ENCODE measurements at regions not wholly inside any gene's neighbourhood (a gene's known extent, or its start where the extent isn't known, plus 50 kb on each side); places are given as distances from the start of the nearest gene placed in this dataset.

DNA sequence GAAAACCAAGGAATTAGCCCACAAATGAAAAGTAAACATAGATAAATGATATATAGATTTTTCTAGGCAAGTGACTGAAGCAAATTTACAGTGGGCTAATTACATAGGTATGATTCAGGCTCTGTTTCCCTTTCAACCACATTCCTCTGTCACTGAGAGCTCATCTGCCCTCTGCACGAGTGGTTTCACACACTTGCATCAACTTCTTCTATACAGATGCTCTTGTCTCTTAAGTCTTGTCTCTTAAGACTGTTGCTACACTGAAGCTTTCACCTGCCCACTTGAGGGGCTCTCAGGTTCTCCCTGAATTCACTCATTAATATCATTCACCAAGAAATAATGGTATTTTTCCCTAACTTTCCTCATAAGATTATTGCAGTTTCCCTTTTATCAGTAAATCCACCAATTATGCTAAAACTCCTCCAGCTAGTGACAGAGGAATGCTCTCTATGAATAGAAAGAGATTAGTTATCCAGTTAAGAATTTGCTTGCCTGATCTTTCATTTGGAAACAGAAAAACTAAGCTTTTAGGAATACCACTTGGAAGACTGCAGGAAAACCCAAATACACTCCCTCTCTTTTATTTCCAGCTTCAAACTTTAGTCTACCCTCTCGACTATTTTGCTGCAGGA is 95.7 kb downstream of the ELAPOR2 start:
- DNase-seq (ENCODE audit: low read depth) (no peak), FAIRE-seq (no peak)
- H3K36me3 ChIP-seq (ENCODE audit: control insufficient read depth, insufficient read depth, low read length), result no peaks in the 10 kb centered on the region
- TF ChIP-seq, protein P1, sequence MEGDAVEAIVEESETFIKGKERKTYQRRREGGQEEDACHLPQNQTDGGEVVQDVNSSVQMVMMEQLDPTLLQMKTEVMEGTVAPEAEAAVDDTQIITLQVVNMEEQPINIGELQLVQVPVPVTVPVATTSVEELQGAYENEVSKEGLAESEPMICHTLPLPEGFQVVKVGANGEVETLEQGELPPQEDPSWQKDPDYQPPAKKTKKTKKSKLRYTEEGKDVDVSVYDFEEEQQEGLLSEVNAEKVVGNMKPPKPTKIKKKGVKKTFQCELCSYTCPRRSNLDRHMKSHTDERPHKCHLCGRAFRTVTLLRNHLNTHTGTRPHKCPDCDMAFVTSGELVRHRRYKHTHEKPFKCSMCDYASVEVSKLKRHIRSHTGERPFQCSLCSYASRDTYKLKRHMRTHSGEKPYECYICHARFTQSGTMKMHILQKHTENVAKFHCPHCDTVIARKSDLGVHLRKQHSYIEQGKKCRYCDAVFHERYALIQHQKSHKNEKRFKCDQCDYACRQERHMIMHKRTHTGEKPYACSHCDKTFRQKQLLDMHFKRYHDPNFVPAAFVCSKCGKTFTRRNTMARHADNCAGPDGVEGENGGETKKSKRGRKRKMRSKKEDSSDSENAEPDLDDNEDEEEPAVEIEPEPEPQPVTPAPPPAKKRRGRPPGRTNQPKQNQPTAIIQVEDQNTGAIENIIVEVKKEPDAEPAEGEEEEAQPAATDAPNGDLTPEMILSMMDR (IDR thresholded peaks at IDR 0.05; ENCODE audit: insufficient read depth, low read length, severe bottlenecking), result no peak
- no peak overlapping the region for H3K4me3 ChIP-seq (ENCODE audit: low read depth, low read length)
- no peaks in the 10 kb centered on the region for H3K27me3 ChIP-seq (ENCODE audit: control insufficient read depth, insufficient read depth, low read length)

DNA sequence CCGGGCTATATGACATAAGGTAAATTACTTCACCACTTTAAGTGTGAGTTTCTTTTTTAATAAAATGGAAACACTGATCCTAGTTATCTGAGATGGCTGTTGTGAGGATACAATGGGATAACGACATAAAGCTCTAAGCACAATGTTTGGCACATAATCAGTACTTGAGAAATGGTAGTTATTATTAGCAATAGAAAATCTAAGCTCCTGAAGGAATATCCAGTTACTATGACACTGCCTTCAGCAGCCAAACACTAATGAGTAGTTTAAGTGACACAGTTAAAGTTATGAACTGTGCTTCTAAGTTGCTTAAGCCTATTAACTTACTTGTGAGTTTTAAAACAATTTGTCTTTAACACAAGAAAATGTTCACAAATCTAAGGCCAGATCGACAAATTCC is 96.8 kb downstream of the ELAPOR2 start:
- TF ChIP-seq, protein P1 (IDR thresholded peaks at IDR 0.05; ENCODE audit: insufficient read depth, low read length, severe bottlenecking), result no peak
- no peaks in the 10 kb centered on the region for H3K27me3 ChIP-seq (ENCODE audit: control insufficient read depth, insufficient read depth, low read length)
- DNase-seq (ENCODE audit: low read depth) (no peak), FAIRE-seq (no peak)
- no peak overlapping the region for H3K4me3 ChIP-seq (ENCODE audit: low read depth, low read length)
- H3K36me3 ChIP-seq (ENCODE audit: control insufficient read depth, insufficient read depth, low read length), result no peaks in the 10 kb centered on the region

DNA sequence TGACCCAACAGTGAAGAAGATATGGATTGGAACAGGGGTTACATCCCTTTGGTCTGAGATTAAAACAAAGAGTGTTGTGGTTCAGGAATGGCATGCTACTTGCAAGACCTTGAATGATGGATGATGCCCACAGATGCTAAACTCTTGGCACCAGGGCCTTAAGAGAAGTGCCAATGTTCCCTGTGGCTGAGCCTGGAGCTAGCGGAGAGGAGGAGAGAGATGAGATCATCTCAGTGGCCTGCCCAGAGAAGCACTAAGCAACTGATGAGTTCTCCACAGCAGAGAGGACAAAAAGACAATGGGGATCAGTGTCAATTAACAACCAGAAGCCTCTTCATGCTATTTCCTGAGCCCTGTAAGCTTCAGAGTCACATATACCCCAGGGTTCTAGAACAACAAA is 97.8 kb downstream of the ELAPOR2 start:
- TF ChIP-seq, protein P1 (IDR thresholded peaks at IDR 0.05; ENCODE audit: insufficient read depth, low read length, severe bottlenecking), result no peak
- Histone ChIP-seq H3K36me3 (ENCODE audit: control insufficient read depth, insufficient read depth, low read length) (no peaks in the 10 kb centered on the region), H3K4me3 (ENCODE audit: low read depth, low read length) (no peak overlapping the region), H3K27me3 (ENCODE audit: control insufficient read depth, insufficient read depth, low read length) (no peaks in the 10 kb centered on the region)
- FAIRE-seq, result no peak
- DNase-seq (ENCODE audit: low read depth), result no peak

DNA sequence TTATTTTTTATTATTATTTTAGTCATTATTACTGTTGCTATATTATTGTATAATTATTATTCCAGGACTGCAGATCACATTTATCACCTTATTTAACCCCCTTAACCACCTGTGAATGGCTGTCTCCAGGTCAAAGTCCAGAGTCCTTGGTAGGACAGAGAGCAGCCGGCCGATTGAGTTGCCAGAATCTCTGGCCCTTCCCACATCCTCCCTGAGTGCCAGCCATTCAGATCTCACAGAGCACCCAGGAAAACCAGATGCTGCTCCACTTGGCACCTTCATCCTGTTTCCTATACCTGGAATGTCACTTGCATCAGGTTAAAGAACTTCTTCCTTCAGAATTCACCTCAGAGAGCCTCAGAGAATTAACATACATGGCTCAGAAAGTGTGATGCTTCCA is 101.1 kb downstream of the ELAPOR2 start:
- Histone ChIP-seq H3K36me3 (ENCODE audit: control insufficient read depth, insufficient read depth, low read length) (no peaks in the 10 kb centered on the region), H3K4me3 (ENCODE audit: low read depth, low read length) (no peak overlapping the region), H3K27me3 (ENCODE audit: control insufficient read depth, insufficient read depth, low read length) (no peaks in the 10 kb centered on the region)
- no peak for FAIRE-seq
- TF ChIP-seq, protein P1 (IDR thresholded peaks at IDR 0.05; ENCODE audit: insufficient read depth, low read length, severe bottlenecking), result no peak
- no peak for DNase-seq (ENCODE audit: low read depth)

DNA sequence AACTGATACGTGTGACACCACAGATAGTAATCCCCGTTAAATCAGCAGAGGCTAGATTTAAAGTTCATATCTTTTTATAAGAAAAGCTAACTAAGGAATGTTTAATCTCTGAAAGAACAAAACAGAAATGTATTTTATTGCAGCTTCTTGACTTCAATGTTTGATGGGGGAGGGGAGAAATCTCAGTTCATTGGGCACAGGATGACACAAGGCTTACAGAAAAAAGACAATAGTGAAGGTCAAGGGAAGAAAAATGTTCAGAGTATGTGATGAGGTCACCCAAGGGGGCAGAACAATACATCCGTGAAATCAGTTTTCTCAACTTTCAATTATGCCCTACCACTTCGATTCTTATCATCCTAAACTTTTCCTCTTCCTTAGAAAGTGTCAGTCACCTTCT is 102.9 kb downstream of the ELAPOR2 start:
- TF ChIP-seq, protein P1 (IDR thresholded peaks at IDR 0.05; ENCODE audit: insufficient read depth, low read length, severe bottlenecking), result no peak
- no peaks in the 10 kb centered on the region for H3K36me3 ChIP-seq (ENCODE audit: control insufficient read depth, insufficient read depth, low read length)
- no peaks in the 10 kb centered on the region for H3K27me3 ChIP-seq (ENCODE audit: control insufficient read depth, insufficient read depth, low read length)
- DNase-seq (ENCODE audit: low read depth) (no peak), FAIRE-seq (no peak)
- no peak overlapping the region for H3K4me3 ChIP-seq (ENCODE audit: low read depth, low read length)

DNA sequence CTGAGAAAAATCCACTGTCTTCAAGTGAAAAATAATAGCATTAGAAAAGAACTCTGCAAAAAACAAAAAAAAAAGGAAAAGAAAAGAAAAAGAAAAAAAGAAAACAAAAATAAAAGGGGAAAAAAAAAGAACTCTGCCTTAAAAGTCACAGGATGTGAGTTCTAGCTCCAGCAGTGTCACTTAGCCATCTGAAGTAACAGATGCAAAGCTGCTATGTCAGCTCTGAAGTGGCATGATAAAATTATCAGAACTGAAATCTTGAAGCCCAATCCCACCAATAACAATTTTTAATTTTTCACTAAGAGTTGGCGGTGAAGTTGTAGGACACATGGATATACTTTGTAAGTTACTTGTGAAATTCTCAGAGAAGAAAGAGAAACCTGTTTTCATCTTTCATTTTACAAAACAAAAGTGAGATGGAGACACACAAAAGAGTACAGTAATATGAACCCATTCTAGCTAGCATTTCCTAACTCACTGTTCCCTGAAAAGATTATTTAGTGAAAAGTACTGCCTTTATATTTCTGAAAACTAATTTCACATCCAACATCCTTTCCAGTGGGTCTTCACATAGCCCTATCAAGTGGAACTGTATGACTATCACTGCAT is 103.5 kb downstream of the ELAPOR2 start:
- TF ChIP-seq, protein P1 (IDR thresholded peaks at IDR 0.05; ENCODE audit: insufficient read depth, low read length, severe bottlenecking), result no peak
- H3K4me3 ChIP-seq (ENCODE audit: low read depth, low read length), result no peak overlapping the region
- no peak for FAIRE-seq

More for the DNA sequence above, 103.5 kb downstream of the ELAPOR2 start:
- Histone ChIP-seq H3K27me3 (ENCODE audit: control insufficient read depth, insufficient read depth, low read length) (no peaks in the 10 kb centered on the region), H3K36me3 (ENCODE audit: control insufficient read depth, insufficient read depth, low read length) (no peaks in the 10 kb centered on the region)
- DNase-seq (ENCODE audit: low read depth), result no peak

Measured in bronchial epithelial cell (primary cell).